ENCODE measurements at regions not wholly inside any gene's neighbourhood (a gene's known extent, or its start where the extent isn't known, plus 50 kb on each side); places are given as distances from the start of the nearest gene placed in this dataset.

DNA sequence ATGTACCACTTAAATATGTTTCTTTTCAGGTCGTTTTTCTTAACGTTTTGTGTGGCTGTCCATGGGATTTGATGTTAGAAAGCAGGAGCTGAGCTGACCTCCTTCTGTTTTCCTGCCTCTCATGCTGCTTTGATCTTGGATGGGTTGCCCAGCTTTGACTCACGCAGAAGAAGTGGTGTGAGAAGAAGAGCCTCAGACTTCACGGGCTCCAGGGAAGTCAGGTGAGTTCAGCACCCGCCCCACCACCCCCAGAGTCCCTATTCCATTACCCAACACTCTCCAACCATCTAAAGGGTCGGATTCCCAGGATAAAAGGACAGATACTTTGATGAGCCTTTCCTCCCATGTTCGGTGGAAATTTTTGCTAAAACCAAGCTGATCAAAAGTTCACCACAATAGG is 373.4 kb downstream of the IRX2 start:
- TF ChIP-seq POLR2A (IDR thresholded peaks at IDR 0.05) = no peak
- TF ChIP-seq, protein P1, sequence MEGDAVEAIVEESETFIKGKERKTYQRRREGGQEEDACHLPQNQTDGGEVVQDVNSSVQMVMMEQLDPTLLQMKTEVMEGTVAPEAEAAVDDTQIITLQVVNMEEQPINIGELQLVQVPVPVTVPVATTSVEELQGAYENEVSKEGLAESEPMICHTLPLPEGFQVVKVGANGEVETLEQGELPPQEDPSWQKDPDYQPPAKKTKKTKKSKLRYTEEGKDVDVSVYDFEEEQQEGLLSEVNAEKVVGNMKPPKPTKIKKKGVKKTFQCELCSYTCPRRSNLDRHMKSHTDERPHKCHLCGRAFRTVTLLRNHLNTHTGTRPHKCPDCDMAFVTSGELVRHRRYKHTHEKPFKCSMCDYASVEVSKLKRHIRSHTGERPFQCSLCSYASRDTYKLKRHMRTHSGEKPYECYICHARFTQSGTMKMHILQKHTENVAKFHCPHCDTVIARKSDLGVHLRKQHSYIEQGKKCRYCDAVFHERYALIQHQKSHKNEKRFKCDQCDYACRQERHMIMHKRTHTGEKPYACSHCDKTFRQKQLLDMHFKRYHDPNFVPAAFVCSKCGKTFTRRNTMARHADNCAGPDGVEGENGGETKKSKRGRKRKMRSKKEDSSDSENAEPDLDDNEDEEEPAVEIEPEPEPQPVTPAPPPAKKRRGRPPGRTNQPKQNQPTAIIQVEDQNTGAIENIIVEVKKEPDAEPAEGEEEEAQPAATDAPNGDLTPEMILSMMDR (IDR thresholded peaks at IDR 0.05) = no peak
